HG03521 (cell line): ENCODE measurements at regions not wholly inside any gene's neighbourhood (a gene's known extent, or its start where the extent isn't known, plus 50 kb on each side); places are given as distances from the start of the nearest gene placed in this dataset.

ENCODE experiments used
- ATAC-seq: cut with Tn5 transposase; IDR thresholded peaks from one replicate; pipeline ENCODE4 v1.9.1; 2021; ENCODE audit warnings: mild to moderate bottlenecking, moderate library complexity; ENCODE audit not compliant: unreplicated experiment

- ATAC-seq: no peak
Observed at GRCh38 chr3:150106740-150107428, 136.2 kb upstream of the PFN2 start.

GRCh38 chr3:150105886-150106612, 135.4 kb upstream of the PFN2 start:
- ATAC-seq: no peak

GRCh38 chr3:150105025-150105424, 134.3 kb upstream of the PFN2 start:
- no peak for ATAC-seq

DNA sequence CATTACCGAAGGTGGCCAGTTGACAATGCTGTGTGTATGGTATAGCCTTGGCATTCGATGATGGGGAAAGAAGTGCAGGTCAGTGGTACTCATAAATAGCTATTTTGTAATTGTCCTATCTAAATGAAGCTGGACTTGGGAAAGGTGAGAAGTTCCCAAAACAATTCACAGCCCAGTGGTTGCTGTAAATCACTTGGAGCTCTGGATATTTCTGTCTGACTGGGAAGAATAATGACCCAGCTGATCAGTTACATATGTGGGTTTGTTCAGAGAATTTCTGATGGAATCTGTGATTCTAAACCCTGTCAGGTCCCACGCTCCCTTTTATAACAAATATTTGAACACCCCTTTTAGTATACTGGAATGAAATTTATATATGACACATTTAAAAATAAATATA, 133.9 kb upstream of the PFN2 start:
- ATAC-seq: no peak

- no peak for ATAC-seq
Observed at GRCh38 chr3:150101016-150101415, 130.3 kb upstream of the PFN2 start.

DNA sequence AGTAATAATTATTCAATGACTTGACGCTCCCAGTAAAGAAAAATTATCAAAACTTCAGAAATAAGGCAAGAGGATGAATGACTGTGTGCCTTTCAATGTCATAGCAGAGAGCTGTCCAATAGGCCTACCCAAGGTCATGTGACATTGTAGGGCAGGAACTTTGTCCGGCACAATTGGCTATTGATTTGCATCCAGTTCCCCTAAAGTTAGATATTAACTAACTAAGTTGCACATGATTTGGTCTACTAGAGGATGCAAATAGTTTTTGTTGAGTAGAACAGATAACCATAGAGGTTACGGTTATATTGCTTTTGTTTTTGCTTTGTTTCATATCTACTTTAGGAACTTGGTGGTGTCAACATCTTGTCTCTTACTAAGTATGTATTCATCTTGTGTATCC, 127.9 kb upstream of the PFN2 start:
- no peak for ATAC-seq

- ATAC-seq: no peak
Observed at GRCh38 chr3:150097588-150097890, 126.8 kb upstream of the PFN2 start.

DNA sequence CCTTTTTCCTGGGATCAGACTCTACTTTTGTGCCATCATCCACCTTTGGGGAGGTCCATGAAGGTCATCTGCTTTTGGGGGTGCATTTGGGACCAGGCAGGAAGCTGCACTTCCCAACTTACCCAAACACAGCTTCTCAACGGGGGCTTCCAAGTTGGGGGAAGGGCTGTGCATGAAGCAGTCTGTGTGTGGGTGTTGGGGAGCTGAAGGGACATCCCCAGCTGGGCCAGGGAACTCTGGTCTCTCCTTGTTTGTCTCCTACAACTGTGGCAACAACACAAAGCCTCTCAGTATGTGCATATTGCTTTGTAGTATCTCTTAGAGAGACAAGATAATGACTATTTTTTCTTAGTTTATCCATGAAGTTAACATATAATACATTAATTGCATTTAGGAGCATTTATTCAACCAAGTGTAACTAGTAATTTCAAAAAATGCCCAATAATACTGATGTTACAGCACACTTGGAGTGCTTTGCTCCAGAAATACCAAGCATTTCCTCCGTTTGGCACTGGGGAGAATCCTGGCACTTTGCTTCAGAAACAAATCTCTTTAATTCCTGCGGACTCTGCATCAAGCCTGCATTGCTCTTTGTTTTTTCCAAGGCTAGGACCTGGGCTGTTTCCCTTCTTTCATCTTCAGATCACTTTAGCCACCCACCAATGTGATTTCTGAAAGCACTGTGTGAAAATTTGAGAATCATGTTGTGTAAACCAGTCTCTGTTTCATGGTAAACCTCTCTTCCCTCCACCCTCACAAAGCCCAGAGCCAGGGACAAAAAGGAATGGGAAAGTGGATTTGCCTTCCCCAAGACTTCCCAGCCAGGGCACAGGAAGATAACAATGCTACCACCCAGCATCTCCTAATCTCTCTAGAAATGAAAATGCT, 126.2 kb upstream of the PFN2 start:
- ATAC-seq: no peak

DNA sequence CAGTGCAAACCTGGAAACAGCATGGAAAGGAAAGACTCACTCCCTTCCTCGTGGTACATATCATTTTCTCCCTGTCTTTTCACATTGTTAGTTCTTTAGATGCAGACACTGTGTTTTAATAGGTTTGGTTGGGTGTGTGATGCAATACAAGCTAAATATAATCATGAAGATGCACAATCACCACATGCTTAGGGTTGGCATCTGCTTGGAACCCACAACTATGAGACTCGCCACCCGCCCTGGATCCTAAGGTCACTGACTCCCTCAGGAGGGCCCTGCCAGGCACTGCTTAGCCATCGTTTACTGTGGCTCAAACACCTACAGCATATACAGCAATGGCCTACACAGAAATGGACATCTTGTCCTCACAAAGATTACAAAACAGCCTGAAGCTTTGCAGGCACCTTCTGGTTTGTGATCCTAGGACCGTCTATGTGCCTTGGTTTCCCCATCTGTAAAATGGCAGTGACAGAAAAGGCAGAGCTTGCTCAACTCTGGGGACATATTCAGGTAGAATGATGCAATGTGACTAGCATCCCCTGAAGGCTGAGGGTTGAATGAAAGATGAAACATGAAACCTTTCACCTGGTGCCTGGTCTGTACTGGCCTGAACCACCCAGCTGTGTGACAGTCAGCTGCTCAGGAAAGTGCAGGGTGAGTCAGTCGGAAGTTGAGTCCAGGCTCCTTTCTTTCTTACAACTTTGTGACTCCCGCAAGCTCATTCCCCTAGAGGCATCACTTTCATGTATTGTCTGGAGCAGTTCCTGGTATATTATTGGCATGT, 123.6 kb upstream of the PFN2 start:
- ATAC-seq: no peak

GRCh38 chr3:150091626-150092025, 120.9 kb upstream of the PFN2 start:
- no peak for ATAC-seq

GRCh38 chr3:150090877-150091276, 120.2 kb upstream of the PFN2 start:
- no peak for ATAC-seq

GRCh38 chr3:150090006-150090405, 119.3 kb upstream of the PFN2 start:
- no peak for ATAC-seq

GRCh38 chr3:150084128-150084527, 113.4 kb upstream of the PFN2 start:
- no peak for ATAC-seq

GRCh38 chr3:150083655-150084042, 113.0 kb upstream of the PFN2 start:
- ATAC-seq: no peak

DNA sequence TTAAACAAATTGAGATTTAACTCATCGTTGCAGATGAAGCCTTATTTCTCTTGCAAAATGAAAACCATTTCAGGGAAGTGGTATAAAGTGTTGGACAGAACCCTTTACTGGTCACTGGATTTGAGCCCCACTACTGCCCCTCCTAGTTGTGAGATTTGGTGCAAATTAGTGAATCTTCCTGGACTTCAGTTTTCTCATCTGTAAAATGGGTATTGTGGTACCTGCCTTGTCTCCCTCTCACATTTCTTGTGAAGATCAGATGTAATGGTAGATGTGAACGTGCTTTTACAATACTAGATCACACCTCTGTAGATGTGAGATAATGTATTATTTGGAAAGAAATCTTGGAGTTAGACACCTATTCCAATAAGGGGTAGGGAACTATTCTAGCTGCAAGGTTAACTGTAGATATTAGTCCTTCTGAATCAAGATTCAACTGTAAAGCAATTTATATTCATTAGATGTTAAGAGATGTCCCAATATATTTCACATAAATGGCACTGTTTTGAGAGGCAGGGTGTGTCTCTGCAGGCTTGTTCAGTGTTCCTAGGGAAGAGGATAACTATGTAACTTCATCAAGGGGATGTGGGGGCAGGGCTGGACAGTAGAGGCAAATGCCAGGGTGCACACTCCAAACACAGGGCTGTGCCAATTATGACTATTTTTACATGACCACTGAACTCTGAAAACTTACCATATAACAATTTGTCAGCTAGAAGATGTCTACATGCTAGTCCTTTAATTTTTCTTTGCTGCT, 112.4 kb upstream of the PFN2 start:
- ATAC-seq: no peak

DNA sequence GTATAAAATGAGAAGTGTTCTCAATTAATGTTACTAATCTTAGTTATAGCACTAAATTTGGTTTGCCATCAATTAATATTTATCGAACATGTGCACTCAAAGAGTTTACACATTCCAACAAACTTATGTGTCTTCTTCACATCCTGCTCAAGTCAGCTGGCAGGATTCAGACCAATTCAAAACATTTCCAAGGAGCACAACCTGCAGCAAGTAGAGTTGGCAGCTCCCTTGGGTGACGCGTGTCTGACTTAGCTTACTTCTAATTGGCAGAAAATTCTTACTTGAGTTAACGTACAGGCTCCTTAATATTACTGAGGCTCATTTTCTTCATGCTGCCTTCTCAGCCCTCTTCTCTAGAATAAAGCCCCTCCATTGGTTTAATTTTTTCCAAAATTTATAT, 110.4 kb upstream of the PFN2 start:
- ATAC-seq: no peak

DNA sequence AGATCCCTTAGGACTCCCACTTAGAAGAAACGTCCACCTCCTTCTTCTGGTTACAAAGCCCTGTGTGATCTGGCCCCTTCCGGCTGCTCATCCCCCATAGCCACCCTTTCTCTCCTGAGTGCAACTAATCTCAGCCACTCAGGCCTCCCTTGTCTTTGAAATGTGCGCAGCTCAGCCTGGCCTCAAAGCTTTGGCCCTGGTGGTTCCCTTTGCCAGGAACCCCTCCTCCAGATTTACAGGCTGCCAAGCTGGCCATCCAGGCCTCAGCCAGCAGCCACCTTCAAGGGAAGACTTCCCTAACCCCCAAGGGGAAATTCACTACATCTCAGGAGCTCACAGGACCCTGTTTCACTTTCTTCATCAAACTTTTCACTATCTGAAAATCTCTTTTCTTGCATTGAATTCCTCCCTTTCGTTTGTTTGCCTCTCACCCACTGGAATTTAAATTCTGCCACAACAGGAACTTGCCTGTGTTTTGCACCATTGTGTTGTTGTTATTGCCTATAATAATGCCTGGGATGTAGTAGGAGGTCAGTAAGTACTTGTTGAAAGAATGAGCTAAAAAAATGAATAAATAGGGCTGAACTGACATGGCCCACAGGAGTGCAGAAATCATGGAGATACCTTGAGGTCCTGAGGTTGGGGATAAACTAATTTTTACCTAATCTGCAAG, 109.5 kb upstream of the PFN2 start:
- ATAC-seq: no peak

GRCh38 chr3:150079029-150079739, 108.5 kb upstream of the PFN2 start:
- no peak for ATAC-seq

DNA sequence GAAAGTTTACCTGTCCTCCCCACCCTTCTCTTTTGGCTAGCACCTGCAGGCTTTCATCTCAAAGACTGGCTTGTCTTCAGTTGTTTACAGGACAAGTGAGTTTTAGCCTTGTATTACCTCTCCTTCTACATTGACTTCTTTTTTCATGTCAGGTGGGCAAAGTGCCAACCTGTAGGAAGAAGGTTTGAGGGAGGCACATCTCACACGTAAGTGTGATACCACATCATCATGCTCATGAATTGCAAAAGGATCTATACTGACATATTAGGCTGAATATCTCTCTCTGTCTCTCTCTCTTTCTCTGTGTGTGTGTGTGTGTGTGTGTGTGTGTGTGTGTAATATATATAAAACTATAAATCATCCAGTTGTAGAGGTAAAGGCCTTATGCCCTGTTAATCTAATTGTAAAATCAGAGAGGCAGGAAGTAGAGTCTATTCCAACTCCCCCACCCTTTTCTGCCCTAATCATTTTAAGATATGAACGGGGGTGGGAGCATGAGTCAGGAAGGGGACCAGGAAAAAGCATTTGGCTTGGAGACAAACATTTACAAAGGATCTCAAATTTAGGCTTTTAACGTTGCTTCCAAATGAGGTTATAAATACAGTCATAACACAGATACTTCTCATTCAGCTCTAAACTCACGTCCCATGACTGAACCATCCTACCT, 107.0 kb upstream of the PFN2 start:
- no peak for ATAC-seq
